Ovary (tissue), 3 donors: ENCODE measurements at regions not wholly inside any gene's neighbourhood (a gene's known extent, or its start where the extent isn't known, plus 50 kb on each side); places are given as distances from the start of the nearest gene placed in this dataset.

Source experiments
- EP300 ChIP-seq: sonication (generic); formaldehyde crosslinking; IDR thresholded peaks from one replicate; pipeline ENCODE4 v1.6.1; 2017; ENCODE audit warnings: antibody characterized with exemption
- POLR2A ChIP-seq: fragments of 450-650 bp; IDR thresholded peaks from one replicate; pipeline ENCODE4 v1.6.1; 2017; ENCODE audit warnings: antibody characterized with exemption, mild to moderate bottlenecking, moderate library complexity
- TF ChIP-seq, protein P1 (sequence below), 3 donors: fragments of 450-650 bp in 2 of 3; fragments of 200-600 bp in 1 of 3; IDR thresholded peaks; one replicate each; pipeline versions ENCODE4 v1.5.1 to v1.8.0; 2016 to 2022; ENCODE audit warnings: antibody characterized with exemption in 3 of 3, mild to moderate bottlenecking in 1 of 3
- donor health status: DM: no; HTN: no; CAD: no.

DNA sequence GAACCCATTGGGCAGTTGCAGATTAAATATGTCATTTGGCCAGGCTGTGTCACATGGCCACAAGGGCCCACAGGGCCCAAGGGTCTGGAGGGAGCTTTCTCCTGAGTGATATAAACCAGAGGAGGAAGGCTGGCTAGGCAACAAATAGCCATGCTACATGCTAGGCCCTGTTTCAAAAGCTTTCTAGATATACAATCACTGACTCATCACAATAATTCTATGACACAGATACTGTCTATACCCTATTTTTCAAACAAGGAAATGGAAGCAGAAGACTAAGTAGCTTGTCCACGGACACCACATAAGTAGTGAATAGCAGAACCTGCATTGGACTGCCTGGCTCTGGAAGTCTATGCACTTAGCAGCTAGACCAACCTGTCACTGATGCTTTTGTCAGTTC, 625.4 kb downstream of the NTRK3 start:
- TF ChIP-seq POLR2A: no peak
- TF ChIP-seq, protein P1, sequence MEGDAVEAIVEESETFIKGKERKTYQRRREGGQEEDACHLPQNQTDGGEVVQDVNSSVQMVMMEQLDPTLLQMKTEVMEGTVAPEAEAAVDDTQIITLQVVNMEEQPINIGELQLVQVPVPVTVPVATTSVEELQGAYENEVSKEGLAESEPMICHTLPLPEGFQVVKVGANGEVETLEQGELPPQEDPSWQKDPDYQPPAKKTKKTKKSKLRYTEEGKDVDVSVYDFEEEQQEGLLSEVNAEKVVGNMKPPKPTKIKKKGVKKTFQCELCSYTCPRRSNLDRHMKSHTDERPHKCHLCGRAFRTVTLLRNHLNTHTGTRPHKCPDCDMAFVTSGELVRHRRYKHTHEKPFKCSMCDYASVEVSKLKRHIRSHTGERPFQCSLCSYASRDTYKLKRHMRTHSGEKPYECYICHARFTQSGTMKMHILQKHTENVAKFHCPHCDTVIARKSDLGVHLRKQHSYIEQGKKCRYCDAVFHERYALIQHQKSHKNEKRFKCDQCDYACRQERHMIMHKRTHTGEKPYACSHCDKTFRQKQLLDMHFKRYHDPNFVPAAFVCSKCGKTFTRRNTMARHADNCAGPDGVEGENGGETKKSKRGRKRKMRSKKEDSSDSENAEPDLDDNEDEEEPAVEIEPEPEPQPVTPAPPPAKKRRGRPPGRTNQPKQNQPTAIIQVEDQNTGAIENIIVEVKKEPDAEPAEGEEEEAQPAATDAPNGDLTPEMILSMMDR (IDR thresholded peaks at IDR 0.05): no peak
- TF ChIP-seq EP300: no peak
